ENCODE measurements at regions not wholly inside any gene's neighbourhood (a gene's known extent, or its start where the extent isn't known, plus 50 kb on each side); places are given as distances from the start of the nearest gene placed in this dataset.

GRCh38 chr21:15254111-15254510 lies 189.3 kb upstream of the NRIP1 start:
- no peak overlapping the region for H3K27ac ChIP-seq (ENCODE audit: low read depth in 1 of 2, low read length in 1 of 2)
- no peak for DNase-seq (ENCODE audit: low read depth in 6 of 9, low spot score in 9 of 9)
- no peaks in the 10 kb centered on the region for H3K36me3 ChIP-seq (ENCODE audit: control insufficient read depth in 2 of 2, insufficient read depth in 2 of 2, low read length in 1 of 2)
- no peaks in the 10 kb centered on the region for H3K4me1 ChIP-seq (ENCODE audit: control insufficient read depth in 2 of 2, insufficient read depth in 2 of 2, low read length in 2 of 2)
- no peaks in the 10 kb centered on the region for H3K27me3 ChIP-seq (ENCODE audit: control insufficient read depth in 2 of 2, insufficient read depth in 1 of 2, low read length in 1 of 2)
- H3K4me3 ChIP-seq (ENCODE audit: low read length in 2 of 2), result no peak overlapping the region
- no peaks in the 10 kb centered on the region for H3K9me3 ChIP-seq (ENCODE audit: control insufficient read depth in 2 of 2, insufficient read depth in 1 of 2, low read length in 1 of 2)
- WGBS, result 97% methylated on average over 4 of the region's 4 CpGs

GRCh38 chr21:15255261-15255660 lies 190.5 kb upstream of the NRIP1 start:
- no peaks in the 10 kb centered on the region for H3K4me1 ChIP-seq (ENCODE audit: control insufficient read depth in 2 of 2, insufficient read depth in 2 of 2, low read length in 2 of 2)
- no peaks in the 10 kb centered on the region for H3K36me3 ChIP-seq (ENCODE audit: control insufficient read depth in 2 of 2, insufficient read depth in 2 of 2, low read length in 1 of 2)
- H3K27me3 ChIP-seq (ENCODE audit: control insufficient read depth in 2 of 2, insufficient read depth in 1 of 2, low read length in 1 of 2), result no peaks in the 10 kb centered on the region
- H3K4me3 ChIP-seq (ENCODE audit: low read length in 2 of 2), result no peak overlapping the region
- no peaks in the 10 kb centered on the region for H3K9me3 ChIP-seq (ENCODE audit: control insufficient read depth in 2 of 2, insufficient read depth in 1 of 2, low read length in 1 of 2)
- 96% methylated on average over 7 of the region's 7 CpGs for WGBS
- no peak overlapping the region for H3K27ac ChIP-seq (ENCODE audit: low read depth in 1 of 2, low read length in 1 of 2)
- DNase-seq (ENCODE audit: low read depth in 6 of 9, low spot score in 9 of 9), result no peak

- no peak for DNase-seq (ENCODE audit: low read depth in 6 of 9, low spot score in 9 of 9)
- no peaks in the 10 kb centered on the region for H3K9me3 ChIP-seq (ENCODE audit: control insufficient read depth in 2 of 2, insufficient read depth in 1 of 2, low read length in 1 of 2)
- no peaks in the 10 kb centered on the region for H3K27me3 ChIP-seq (ENCODE audit: control insufficient read depth in 2 of 2, insufficient read depth in 1 of 2, low read length in 1 of 2)
- H3K4me3 ChIP-seq (ENCODE audit: low read length in 2 of 2), result no peak overlapping the region
- no peak overlapping the region for H3K27ac ChIP-seq (ENCODE audit: low read depth in 1 of 2, low read length in 1 of 2)
- no peaks in the 10 kb centered on the region for H3K36me3 ChIP-seq (ENCODE audit: control insufficient read depth in 2 of 2, insufficient read depth in 2 of 2, low read length in 1 of 2)
- no peaks in the 10 kb centered on the region for H3K4me1 ChIP-seq (ENCODE audit: control insufficient read depth in 2 of 2, insufficient read depth in 2 of 2, low read length in 2 of 2)
Observed at GRCh38 chr21:15255763-15256162, 191.0 kb upstream of the NRIP1 start.

- no peaks in the 10 kb centered on the region for H3K4me1 ChIP-seq (ENCODE audit: control insufficient read depth in 2 of 2, insufficient read depth in 2 of 2, low read length in 2 of 2)
- H3K9me3 ChIP-seq (ENCODE audit: control insufficient read depth in 2 of 2, insufficient read depth in 1 of 2, low read length in 1 of 2), result no peaks in the 10 kb centered on the region
- H3K27ac ChIP-seq (ENCODE audit: low read depth in 1 of 2, low read length in 1 of 2), result no peak overlapping the region
- DNase-seq (ENCODE audit: low read depth in 6 of 9, low spot score in 9 of 9), result no peak
- no peak overlapping the region for H3K4me3 ChIP-seq (ENCODE audit: low read length in 2 of 2)
- no peaks in the 10 kb centered on the region for H3K36me3 ChIP-seq (ENCODE audit: control insufficient read depth in 2 of 2, insufficient read depth in 2 of 2, low read length in 1 of 2)
- H3K27me3 ChIP-seq (ENCODE audit: control insufficient read depth in 2 of 2, insufficient read depth in 1 of 2, low read length in 1 of 2), result no peaks in the 10 kb centered on the region
Observed at GRCh38 chr21:15256996-15257395, 192.2 kb upstream of the NRIP1 start.

- H3K27ac ChIP-seq (ENCODE audit: low read depth in 1 of 2, low read length in 1 of 2), result no peak overlapping the region
- WGBS, result 97% methylated on average over 4 of the region's 4 CpGs
- no peak overlapping the region for H3K4me3 ChIP-seq (ENCODE audit: low read length in 2 of 2)
- H3K4me1 ChIP-seq (ENCODE audit: control insufficient read depth in 2 of 2, insufficient read depth in 2 of 2, low read length in 2 of 2), result no peaks in the 10 kb centered on the region
- no peak for DNase-seq (ENCODE audit: low read depth in 6 of 9, low spot score in 9 of 9)
- H3K27me3 ChIP-seq (ENCODE audit: control insufficient read depth in 2 of 2, insufficient read depth in 1 of 2, low read length in 1 of 2), result no peaks in the 10 kb centered on the region
- no peaks in the 10 kb centered on the region for H3K9me3 ChIP-seq (ENCODE audit: control insufficient read depth in 2 of 2, insufficient read depth in 1 of 2, low read length in 1 of 2)
- H3K36me3 ChIP-seq (ENCODE audit: control insufficient read depth in 2 of 2, insufficient read depth in 2 of 2, low read length in 1 of 2), result no peaks in the 10 kb centered on the region
Observed at GRCh38 chr21:15257646-15258045, 192.8 kb upstream of the NRIP1 start.

- Histone ChIP-seq H3K4me1 (ENCODE audit: control insufficient read depth in 2 of 2, insufficient read depth in 2 of 2, low read length in 2 of 2) (no peaks in the 10 kb centered on the region), H3K4me3 (ENCODE audit: low read length in 2 of 2) (no peak overlapping the region), H3K36me3 (ENCODE audit: control insufficient read depth in 2 of 2, insufficient read depth in 2 of 2, low read length in 1 of 2) (no peaks in the 10 kb centered on the region), H3K27me3 (ENCODE audit: control insufficient read depth in 2 of 2, insufficient read depth in 1 of 2, low read length in 1 of 2) (no peaks in the 10 kb centered on the region), H3K9me3 (ENCODE audit: control insufficient read depth in 2 of 2, insufficient read depth in 1 of 2, low read length in 1 of 2) (no peaks in the 10 kb centered on the region), H3K27ac (ENCODE audit: low read depth in 1 of 2, low read length in 1 of 2) (no peak overlapping the region)
- DNase-seq (ENCODE audit: low read depth in 6 of 9, low spot score in 9 of 9), result no peak
- WGBS, result 99% methylated on average over 1 of the region's 1 CpG
Observed at GRCh38 chr21:15259824-15260223, 195.0 kb upstream of the NRIP1 start.

GRCh38 chr21:15260604-15261003 lies 195.8 kb upstream of the NRIP1 start:
- Histone ChIP-seq H3K4me1 (ENCODE audit: control insufficient read depth in 2 of 2, insufficient read depth in 2 of 2, low read length in 2 of 2) (no peaks in the 10 kb centered on the region), H3K27ac (ENCODE audit: low read depth in 1 of 2, low read length in 1 of 2) (no peak overlapping the region), H3K27me3 (ENCODE audit: control insufficient read depth in 2 of 2, insufficient read depth in 1 of 2, low read length in 1 of 2) (no peaks in the 10 kb centered on the region), H3K36me3 (ENCODE audit: control insufficient read depth in 2 of 2, insufficient read depth in 2 of 2, low read length in 1 of 2) (no peaks in the 10 kb centered on the region), H3K4me3 (ENCODE audit: low read length in 2 of 2) (no peak overlapping the region), H3K9me3 (ENCODE audit: control insufficient read depth in 2 of 2, insufficient read depth in 1 of 2, low read length in 1 of 2) (no peaks in the 10 kb centered on the region)
- 96% methylated on average over 4 of the region's 4 CpGs for WGBS
- no peak for DNase-seq (ENCODE audit: low read depth in 6 of 9, low spot score in 9 of 9)

- no peaks in the 10 kb centered on the region for H3K4me1 ChIP-seq (ENCODE audit: control insufficient read depth in 2 of 2, insufficient read depth in 2 of 2, low read length in 2 of 2)
Observed at GRCh38 chr21:15264084-15264665, 199.4 kb upstream of the NRIP1 start.

GRCh38 chr21:15272171-15272570 lies 207.4 kb upstream of the NRIP1 start:
- Histone ChIP-seq H3K27me3 (ENCODE audit: control insufficient read depth in 2 of 2, insufficient read depth in 1 of 2, low read length in 1 of 2) (no peaks in the 10 kb centered on the region), H3K36me3 (ENCODE audit: control insufficient read depth in 2 of 2, insufficient read depth in 2 of 2, low read length in 1 of 2) (no peaks in the 10 kb centered on the region), H3K4me1 (ENCODE audit: control insufficient read depth in 2 of 2, insufficient read depth in 2 of 2, low read length in 2 of 2) (no peaks in the 10 kb centered on the region), H3K4me3 (ENCODE audit: low read length in 2 of 2) (no peak overlapping the region), H3K9me3 (ENCODE audit: control insufficient read depth in 2 of 2, insufficient read depth in 1 of 2, low read length in 1 of 2) (no peaks in the 10 kb centered on the region), H3K27ac (ENCODE audit: low read depth in 1 of 2, low read length in 1 of 2) (no peak overlapping the region)
- no peak for DNase-seq (ENCODE audit: low read depth in 6 of 9, low spot score in 9 of 9)
- 92% methylated on average over 4 of the region's 4 CpGs for WGBS

More at GRCh38 chr21:15264084-15264665, 199.4 kb upstream of the NRIP1 start:
- no peak for DNase-seq (ENCODE audit: low read depth in 6 of 9, low spot score in 9 of 9)
- no peaks in the 10 kb centered on the region for H3K9me3 ChIP-seq (ENCODE audit: control insufficient read depth in 2 of 2, insufficient read depth in 1 of 2, low read length in 1 of 2)
- no peaks in the 10 kb centered on the region for H3K27me3 ChIP-seq (ENCODE audit: control insufficient read depth in 2 of 2, insufficient read depth in 1 of 2, low read length in 1 of 2)
- H3K27ac ChIP-seq (ENCODE audit: low read depth in 1 of 2, low read length in 1 of 2), result no peak overlapping the region
- no peak overlapping the region for H3K4me3 ChIP-seq (ENCODE audit: low read length in 2 of 2)
- 94% methylated on average over 2 of the region's 2 CpGs for WGBS
- H3K36me3 ChIP-seq (ENCODE audit: control insufficient read depth in 2 of 2, insufficient read depth in 2 of 2, low read length in 1 of 2), result no peaks in the 10 kb centered on the region

GRCh38 chr21:15272591-15272990 lies 207.8 kb upstream of the NRIP1 start:
- H3K27ac ChIP-seq (ENCODE audit: low read depth in 1 of 2, low read length in 1 of 2), result no peak overlapping the region
- H3K36me3 ChIP-seq (ENCODE audit: control insufficient read depth in 2 of 2, insufficient read depth in 2 of 2, low read length in 1 of 2), result no peaks in the 10 kb centered on the region
- H3K9me3 ChIP-seq (ENCODE audit: control insufficient read depth in 2 of 2, insufficient read depth in 1 of 2, low read length in 1 of 2), result no peaks in the 10 kb centered on the region
- no peak overlapping the region for H3K4me3 ChIP-seq (ENCODE audit: low read length in 2 of 2)
- no peaks in the 10 kb centered on the region for H3K4me1 ChIP-seq (ENCODE audit: control insufficient read depth in 2 of 2, insufficient read depth in 2 of 2, low read length in 2 of 2)
- 77% methylated on average over 2 of the region's 2 CpGs for WGBS
- no peak for DNase-seq (ENCODE audit: low read depth in 6 of 9, low spot score in 9 of 9)
- H3K27me3 ChIP-seq (ENCODE audit: control insufficient read depth in 2 of 2, insufficient read depth in 1 of 2, low read length in 1 of 2), result no peaks in the 10 kb centered on the region

Measured in thymus (tissue), 11 donors.